Fibroblast of skin of left quadriceps (primary cell): ENCODE measurements at regions not wholly inside any gene's neighbourhood (a gene's known extent, or its start where the extent isn't known, plus 50 kb on each side); places are given as distances from the start of the nearest gene placed in this dataset.
A peak's percentile ranks its signal among the peaks of the same experiment; 100 is the strongest.
"Not testable (repeated sequence)": the region's sequence is repeated elsewhere in the genome, so short reads cannot be mapped to it uniquely, and the experiment has no call there.

Experiments
- DNase-seq, 2 experiments: peaks; one replicate each; pipeline ENCODE4 v3.0.0-alpha.2; 2013; ENCODE audit warnings: low read depth in 2 of 2

DNA sequence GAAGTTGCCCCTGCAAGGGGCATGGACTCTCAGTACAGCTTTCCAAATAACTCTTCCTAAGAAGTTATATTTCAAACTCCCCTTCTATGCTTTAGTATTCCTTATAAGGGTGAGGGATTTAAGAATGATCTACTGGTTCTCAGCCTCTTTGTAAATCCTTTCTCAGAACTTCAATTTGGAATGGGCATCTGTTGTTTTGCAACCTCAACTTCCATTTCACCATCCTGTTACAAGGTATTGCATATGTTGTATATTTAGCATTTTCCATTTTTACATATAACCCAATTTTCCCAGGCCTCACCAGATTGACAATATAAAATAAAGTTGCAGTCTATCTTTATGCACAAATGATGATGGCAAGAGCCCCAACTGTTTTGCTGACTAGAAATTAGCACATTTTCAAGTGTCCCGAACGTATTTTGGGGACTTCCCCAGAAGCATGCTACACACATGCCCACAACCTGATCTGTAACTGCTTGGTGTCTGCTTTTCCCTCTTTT lies 154.9 kb upstream of the CARMIL1 start:
- DNase-seq = no peak

DNA sequence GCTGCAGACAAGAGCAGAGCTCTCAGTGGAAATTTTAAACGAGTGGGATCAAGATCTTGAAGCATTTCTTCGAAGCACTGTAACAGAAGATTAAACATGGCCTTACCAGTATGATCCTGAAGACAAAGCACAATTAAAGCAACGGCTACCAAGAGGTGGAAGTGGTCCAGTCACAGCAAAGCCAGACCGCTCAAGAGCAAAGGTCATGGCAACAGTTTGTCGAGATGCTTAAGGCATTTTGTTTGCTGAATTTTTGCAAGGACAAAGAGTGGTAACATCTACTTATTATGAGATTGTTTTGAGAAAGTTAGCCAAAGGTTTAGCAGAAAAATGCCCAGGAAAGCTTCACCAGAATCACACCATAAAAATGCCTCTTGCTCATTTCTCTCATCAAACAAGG lies 153.4 kb upstream of the CARMIL1 start:
- no peak for DNase-seq

DNA sequence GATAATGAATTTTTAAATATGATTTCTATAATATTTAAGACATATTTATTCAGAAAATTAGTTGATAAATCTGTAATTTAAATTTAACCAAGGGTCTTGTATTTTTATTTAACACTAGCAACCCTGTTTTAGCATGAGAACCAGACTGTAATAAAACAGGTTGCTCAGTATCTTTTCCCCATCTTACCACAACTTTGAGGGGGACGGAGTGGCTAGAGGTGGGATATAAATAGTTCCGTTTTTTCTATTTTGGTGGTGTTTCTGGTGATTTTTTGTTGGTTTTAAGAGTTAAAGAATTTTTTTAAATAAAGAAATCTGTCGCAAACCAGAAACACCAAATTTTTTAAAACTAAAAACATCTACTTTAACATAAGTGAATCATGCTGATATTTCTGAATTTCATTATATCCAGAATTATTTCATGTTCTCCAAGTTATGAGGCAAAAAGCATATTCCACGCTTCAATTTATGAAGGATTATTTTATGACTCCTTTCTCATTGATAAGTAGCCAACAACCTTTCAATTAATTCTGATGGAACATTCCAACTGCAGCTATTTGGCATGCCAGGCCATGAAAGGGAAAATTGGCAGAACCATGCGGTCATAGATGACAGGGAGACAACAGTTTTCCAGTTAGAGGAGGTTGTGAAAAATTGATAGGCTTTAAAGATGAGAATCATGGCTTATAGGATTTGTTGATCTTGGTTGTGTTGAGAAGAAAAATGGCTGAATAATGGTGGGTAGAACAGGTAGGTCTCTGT lies 151.9 kb upstream of the CARMIL1 start:
- DNase-seq = no peak

DNA sequence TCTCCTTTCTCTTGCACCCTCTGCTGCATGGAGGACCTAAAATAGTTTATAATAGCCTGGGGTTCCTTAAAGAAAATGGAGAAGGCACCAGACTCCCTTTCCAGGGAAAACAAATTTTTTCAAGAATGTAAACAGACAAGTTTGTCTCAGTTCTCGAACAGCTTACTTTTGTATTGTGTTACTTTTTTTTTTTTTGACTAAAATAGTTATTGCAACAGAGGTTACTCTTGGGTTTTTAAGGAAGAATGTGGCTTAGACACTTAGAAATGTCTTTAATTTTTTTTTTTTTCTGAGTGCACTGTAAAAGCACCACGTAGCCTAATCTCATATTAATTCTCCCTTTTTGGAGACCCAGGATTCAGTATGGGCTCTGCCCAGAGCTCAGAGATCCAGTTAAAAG lies 148.7 kb upstream of the CARMIL1 start:
- DNase-seq = no peak

DNA sequence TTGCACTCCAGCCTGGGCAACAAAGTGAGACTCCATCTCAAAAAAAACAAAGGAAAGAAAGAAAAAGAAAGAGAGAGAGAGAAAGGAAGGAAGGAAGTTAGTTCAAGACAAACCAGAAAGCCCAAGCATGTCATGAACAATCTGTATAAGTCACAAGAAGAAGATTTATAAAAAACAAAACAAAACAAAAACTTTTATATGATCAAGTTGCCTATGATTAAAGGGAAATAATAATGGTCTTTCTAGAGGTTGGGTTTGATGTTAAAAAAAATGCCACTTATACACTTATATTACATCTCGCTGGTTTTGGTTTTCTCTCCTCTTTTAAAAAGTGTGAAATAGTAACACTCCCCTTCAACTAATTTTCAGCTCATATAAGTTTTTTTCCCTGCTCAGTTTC lies 146.2 kb upstream of the CARMIL1 start:
- no peak for DNase-seq

DNA sequence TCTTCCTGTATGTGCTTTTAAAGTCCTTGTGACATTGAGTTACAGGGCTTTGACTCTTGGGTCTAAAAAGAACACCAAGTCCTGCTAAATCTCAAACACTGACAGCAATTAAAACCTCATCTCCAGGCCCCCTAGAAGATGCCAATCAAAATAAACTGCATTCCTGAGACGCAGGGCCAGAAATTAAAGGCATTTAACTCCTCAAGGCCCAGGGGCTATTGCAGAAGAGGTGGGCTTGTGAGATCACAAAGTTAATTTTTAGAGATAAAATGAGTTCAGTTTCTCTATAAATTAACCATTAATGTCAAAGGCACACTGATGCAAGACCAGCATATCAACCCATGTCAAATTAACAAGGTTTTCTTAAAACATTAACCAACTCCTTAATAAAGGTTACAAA lies 145.6 kb upstream of the CARMIL1 start:
- no peak for DNase-seq

DNA sequence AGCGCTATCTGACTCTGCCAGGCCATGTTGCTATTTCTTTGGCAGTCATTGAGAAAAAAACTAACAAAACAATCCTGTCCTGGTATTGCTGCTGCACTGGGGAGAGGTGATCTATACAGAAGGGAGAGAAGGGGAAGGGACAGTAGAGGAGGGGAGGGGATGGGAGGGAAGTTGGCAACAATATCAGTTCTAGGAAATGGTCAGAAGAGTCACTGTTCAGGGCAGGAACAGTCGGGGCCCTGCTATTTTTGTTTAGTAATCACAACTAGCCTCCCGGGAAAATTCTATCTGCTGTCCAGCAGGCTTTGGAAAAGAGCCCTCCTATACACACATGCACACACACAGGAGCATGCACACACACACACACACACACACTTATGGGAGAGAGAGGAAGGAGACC lies 142.3 kb upstream of the CARMIL1 start:
- no peak for DNase-seq

DNA sequence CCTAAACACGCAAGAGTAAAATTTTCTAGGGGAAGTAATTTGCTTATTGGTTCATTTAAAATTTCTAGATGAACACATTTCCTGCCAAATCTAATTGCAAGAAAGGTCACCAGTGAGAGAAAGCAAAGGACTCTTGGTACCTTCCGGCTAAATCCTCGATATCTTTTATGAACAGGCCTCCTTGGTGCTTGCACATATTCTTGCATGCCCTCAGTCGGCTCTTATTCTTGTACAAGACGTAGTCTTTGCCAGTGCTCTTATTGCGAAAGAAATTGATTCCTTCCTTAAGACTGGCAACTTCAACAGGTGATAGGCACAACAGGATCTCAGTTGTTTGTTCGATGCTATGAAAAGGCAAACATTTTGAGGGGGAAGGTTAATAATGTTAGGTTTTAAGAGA lies 141.7 kb upstream of the CARMIL1 start:
- DNase-seq = no peak

DNA sequence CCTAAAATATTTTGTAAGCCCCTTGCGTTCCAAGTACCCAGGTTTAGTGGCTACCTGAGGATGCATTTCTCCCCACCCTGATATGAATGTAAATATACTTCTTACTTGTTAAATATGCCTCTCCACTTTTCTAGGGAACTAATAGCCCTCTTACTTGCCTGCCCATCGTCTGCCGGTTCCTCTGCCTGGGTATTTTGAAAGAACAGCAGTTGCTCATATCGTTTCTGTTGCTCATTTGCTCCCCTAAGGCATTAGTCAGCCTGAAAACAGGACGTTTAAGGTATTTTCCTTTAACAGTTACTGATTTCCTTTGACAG lies 141.3 kb upstream of the CARMIL1 start:
- DNase-seq = no peak

DNA sequence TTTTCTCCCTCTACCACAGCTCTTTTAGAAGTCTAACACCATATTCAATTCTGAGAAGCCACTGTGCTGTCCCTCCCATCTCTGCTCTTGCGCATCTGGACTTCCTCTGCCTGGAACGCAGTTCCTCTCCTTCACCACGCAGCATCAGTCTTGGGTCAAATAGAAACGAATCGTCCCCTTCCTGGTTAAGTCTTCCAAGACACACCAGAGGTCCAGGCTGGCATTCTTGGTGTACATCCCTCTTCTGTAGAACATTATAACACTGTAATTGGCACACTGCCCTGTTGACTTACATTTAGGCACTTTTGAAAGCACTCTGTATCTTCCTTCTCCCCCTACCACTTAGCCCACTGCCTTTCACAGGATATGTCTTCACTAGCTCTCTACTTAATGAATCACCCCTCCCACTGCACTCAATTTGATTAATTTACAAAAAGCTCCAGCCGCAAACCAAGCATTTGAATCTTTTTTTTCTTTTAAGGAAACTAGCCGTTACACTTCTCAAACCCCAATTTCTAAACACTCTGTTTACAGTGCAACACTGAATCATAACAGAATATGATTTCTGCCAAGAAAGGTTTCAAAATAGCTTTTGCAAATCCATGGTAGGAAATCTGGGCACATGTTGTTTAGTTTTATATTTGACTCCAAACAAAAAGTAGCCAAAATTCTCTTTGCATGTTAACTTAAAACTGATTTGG lies 140.8 kb upstream of the CARMIL1 start:
- DNase-seq = peak; percentile 30 to 35

DNA sequence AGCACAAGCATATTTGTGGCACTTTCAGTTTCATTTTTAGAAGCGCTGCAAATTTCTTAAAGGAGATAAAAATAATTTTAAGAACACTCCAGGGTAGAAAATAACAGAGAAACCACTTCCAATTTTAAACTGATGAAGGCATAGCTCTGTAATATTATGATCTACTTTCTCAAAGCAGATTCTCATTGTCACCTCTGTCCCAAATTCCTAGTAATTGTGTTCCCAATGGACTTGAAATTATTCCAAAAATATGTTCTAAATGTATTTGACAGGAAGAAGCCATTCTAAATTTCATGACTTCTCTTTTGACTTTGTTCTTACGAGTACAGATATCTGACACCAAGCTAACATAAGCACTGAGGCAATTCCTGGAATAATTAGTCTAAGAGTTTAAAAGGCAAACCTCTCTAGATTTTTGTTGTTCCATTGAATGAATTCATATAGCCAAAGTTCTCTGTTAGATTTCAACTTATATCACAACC lies 140.2 kb upstream of the CARMIL1 start:
- no peak for DNase-seq

DNA sequence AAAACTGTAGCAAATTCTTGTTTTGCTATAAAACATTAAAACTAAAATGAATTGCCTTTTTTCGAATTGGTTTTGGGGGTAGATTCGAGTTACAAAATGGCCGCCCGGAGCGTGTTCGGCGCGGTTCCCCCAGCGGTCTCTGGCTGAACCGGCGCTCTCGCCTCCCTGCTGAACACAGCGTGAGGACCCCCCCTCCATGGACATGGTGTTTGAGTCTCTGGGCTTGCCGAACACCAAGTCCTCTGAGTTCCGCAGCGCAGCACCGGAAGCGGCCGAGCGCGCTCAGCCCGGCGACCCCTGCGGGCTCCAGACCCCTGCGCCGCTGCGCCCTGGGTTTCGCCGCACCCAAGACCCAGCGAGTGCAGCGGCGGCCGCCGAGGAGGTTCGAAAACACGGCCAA lies 139.6 kb upstream of the CARMIL1 start:
- not testable (repeated sequence) for DNase-seq

DNA sequence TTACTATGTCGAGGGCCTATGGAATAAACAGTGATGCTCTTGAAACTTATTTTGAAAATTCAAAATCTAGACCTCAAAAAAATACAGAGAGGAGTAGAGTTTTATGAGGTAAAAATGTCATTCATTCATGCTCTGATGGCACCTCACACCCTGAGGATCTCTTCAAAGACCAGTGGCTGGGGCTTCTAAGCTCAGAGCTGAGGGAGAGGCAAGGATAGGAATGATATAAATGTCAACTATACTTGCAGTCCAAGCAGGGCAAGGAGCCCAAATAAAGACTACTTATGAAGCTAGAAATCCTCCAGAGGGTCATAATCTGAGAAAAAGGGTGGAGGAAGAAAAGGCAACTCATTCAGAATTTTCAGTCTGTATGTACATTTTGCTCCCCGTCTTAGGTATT lies 136.7 kb upstream of the CARMIL1 start:
- no peak for DNase-seq

DNA sequence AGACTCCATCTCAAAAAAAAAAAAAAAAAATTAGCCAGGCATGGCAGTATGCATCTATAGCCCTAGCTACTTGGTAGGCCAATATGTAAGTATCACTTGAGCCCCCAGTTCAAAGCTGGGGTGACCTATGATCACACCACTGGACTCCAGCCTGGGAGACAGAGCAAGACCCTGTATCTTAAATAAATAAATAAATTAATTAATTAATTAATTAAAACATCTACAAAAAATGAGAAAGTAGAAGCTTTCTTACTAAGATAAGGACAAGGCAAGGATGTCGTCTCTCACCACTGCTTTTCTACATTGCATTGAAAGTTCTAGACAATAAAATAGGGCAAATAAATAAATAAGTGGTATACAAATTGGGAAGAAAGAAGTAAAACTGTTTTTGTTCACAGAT lies 134.3 kb upstream of the CARMIL1 start:
- DNase-seq = no peak

DNA sequence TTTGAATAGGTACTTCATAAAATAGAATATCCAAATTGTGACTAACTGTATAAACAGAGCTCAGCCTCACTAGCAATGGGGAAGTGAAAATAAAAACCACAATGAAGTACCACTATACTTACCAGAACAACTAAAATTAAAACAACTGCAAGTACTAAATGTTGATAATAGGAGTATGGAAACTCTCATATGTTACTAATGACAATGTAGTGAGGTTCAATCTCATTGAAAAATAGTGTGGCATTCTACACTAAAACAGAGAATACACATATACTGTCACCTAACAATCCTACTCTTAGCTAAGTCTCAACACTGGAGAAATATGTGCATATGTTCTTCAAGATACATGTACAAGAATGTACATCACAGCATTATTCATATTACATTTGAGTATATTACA lies 132.0 kb upstream of the CARMIL1 start:
- no peak for DNase-seq

DNA sequence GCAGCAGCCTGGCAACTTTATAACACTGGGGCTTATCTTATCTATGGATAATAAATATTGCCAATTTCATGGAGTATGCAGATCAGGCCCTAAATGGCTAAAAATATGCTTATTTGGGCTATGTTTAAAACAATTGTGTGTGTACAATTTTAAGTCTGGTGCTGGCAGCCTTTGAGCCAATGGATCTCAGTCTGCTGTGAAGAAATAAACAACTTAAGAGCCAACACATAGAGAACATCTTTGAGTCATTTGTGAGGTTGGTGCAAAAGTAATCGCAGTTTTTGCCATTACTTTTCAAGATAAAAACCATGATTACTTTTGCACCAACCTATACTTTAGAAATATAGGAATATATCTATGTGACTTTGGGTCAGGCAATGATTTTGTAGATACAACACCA lies 129.1 kb upstream of the CARMIL1 start:
- DNase-seq = no peak

DNA sequence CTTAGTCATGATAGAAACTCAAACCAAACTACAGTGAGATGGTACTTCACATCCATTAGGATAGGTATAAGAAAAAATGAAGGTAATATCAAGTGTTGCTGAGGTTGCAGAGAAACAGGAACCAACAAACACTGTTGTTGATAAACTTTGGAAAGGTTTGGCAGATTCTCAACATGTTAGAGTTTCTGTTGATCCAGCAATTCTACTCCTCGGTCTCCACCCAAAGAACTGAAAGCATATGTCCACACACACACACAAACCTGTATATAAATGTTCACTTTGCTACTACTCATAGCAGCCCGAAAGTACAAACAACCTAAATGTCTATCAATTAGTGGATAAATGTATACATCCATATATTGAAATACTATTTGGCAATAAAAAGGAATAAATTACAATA lies 128.3 kb upstream of the CARMIL1 start:
- DNase-seq = no peak

DNA sequence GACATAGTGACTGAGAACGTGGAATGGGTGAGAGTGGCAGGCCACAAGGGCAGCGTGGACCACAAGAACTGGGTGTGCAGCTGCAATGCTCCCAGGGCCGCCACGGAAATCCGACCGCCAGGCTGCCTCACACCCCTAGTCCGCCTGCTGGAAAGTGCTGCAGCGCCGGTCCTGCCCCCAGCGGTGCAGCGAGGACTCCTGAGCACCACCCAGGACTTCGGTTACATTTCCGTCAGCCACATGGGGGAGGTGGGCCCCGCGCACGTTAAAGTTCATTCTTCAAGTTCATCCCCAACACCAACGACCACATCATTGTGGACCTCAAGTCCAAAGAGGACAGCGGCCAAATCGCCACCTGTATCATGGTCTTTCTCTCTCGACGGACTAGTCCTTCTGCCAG lies 126.1 kb upstream of the CARMIL1 start:
- DNase-seq = no peak

DNA sequence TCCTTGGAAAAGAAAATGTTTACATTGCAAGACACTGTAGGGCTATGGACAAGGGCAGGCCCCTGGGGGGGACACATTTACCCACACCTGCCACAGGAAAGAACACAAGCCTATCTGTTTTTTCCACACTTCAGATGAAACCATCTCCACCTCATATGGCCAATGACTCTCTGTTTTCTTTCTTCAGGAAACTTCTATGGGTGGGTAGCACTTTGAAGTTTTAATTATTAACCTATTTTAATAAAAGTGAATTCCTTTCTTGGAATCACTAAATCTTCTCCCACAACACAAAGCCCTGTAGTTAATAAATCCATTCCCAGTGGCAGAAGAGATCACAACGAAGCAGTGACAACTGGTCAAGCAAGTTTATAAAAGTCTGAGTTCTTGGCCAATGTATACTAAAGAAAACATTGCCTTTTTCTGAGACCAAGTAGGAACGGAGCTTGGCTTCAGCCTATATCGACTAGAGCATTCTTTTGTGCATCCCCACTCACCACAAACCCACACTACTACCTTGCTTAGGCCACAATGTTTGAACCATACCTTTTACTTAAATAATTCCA lies 125.1 kb upstream of the CARMIL1 start:
- DNase-seq = no peak

DNA sequence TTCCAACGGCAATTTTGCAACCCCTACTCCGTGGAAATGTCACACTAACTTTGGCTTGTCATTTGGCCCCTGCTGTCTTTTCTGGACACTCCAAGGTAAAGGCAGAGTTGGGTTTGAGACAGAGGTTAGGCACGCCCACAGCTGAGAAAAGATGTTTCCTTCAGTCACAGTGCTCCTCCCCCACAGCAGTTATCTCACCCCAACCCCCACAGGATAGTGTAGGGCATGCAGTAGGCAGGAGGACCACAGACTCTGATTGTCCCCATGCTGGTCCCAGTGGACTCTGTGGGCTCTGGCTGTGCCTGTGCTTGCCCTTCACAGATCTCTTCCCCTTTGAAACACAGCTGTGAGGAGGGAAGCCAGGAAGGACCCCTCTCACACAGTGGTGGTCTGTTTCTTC lies 124.0 kb upstream of the CARMIL1 start:
- no peak for DNase-seq

DNA sequence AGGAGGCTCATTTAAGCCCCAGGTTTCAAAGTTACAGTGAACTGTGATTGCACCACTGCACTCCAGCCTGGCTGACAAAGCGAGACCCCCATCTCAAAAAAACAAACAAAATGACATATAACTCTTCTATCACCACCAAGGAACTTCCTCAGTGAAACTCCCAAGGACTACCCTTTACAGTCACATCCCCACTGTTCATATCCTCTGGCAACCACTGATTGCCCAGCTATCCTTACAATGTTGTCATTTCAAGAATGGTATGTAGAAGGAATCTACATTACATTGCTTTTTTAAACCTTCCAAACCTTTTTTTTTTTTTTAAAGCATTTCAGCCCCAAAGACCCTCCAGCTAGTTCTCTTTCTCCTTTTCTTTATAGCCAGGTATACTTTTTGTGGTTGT lies 123.1 kb upstream of the CARMIL1 start:
- DNase-seq = no peak

DNA sequence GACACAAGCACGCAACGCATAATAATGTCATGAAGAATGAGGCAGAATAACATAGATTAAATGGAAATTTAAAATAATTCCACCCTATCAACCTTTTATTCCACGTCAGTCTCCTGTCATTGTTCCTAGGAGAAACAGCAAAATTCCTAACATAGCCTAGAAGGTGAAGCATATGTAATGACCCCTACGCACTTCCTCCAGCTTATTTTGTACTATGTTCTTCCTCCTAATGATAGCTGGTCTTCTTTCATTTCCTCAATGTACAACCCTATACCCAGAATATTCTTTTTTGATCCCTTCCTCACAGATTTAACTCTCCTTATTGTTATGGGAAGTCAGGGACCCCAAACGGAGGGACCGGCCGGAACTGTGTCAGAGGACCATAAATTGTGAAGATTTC lies 122.0 kb upstream of the CARMIL1 start:
- DNase-seq = no peak

DNA sequence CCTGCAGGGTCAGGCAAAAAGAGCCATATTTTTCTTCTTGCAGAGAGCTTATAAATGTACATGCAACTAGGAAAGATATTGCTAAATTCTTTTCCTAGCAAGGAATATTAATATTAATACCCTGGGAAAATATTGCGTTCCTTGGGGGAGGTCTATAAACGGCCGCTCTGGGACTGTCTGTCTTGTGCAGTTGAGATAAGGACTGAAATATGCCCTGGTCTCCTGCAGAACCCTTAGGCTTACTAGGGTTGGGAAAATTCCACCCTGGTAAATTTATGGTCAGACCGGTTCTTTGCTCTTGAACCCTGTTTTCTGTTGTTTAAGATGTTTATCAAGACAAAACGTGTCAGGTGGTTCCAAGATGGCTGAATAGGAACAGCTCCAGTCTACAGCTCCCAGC lies 121.3 kb upstream of the CARMIL1 start:
- DNase-seq = no peak
